Neural progenitor cell (in vitro differentiated cells): ENCODE measurements at regions not wholly inside any gene's neighbourhood (a gene's known extent, or its start where the extent isn't known, plus 50 kb on each side); places are given as distances from the start of the nearest gene placed in this dataset.

ENCODE experiments used
- EZH2 ChIP-seq: fragments of 200-600 bp; sonication (generic); IDR thresholded peaks from 2 replicates; pipeline ENCODE4 v1.6.1; 2017; ENCODE audit warnings: antibody characterized with exemption, mild to moderate bottlenecking, moderate library complexity
- TF ChIP-seq, protein P1 (sequence below): fragments of 200-600 bp; sonication (generic); IDR thresholded peaks from 2 replicates; pipeline ENCODE4 v1.5.1; 2017; ENCODE audit warnings: antibody characterized with exemption, mild to moderate bottlenecking

GRCh38 chr12:30095511-30095910 is 311.8 kb upstream of the TMTC1 start:
- TF ChIP-seq, protein P1, sequence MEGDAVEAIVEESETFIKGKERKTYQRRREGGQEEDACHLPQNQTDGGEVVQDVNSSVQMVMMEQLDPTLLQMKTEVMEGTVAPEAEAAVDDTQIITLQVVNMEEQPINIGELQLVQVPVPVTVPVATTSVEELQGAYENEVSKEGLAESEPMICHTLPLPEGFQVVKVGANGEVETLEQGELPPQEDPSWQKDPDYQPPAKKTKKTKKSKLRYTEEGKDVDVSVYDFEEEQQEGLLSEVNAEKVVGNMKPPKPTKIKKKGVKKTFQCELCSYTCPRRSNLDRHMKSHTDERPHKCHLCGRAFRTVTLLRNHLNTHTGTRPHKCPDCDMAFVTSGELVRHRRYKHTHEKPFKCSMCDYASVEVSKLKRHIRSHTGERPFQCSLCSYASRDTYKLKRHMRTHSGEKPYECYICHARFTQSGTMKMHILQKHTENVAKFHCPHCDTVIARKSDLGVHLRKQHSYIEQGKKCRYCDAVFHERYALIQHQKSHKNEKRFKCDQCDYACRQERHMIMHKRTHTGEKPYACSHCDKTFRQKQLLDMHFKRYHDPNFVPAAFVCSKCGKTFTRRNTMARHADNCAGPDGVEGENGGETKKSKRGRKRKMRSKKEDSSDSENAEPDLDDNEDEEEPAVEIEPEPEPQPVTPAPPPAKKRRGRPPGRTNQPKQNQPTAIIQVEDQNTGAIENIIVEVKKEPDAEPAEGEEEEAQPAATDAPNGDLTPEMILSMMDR = no peak
- TF ChIP-seq EZH2 = no peak
